GM23338 (cell line): ENCODE measurements at regions not wholly inside any gene's neighbourhood (a gene's known extent, or its start where the extent isn't known, plus 50 kb on each side); places are given as distances from the start of the nearest gene placed in this dataset.
"Not testable (repeated sequence)": the region's sequence is repeated elsewhere in the genome, so short reads cannot be mapped to it uniquely, and the experiment has no call there.

ENCODE experiments used
- CREB1 ChIP-seq: fragments of 250-450 bp; sonication (Bioruptor Pico); IDR thresholded peaks from 2 replicates; pipeline ENCODE4 v1.5.0; 2020; ENCODE audit warnings: low read depth, mild to moderate bottlenecking, moderate library complexity
- CTCF ChIP-seq, 2 experiments: fragments of 200-600 bp in 1 of 2; sonication (generic) in 1 of 2; conservative IDR thresholded peaks; 2 replicates each; pipeline versions ENCODE4 v1.5.1 to v1.6.1; 2016 to 2017; ENCODE audit warnings: antibody characterized with exemption in 2 of 2, low read depth in 2 of 2, mild to moderate bottlenecking in 2 of 2, moderate library complexity in 1 of 2
- EZH2 ChIP-seq: fragments of 200-600 bp; sonication (generic); IDR thresholded peaks from one replicate; pipeline ENCODE4 v1.8.0; 2017; ENCODE audit warnings: antibody characterized with exemption, mild to moderate bottlenecking, low read depth; ENCODE audit not compliant: unreplicated experiment
- EZH2phosphoT487 ChIP-seq: fragments of 200-600 bp; sonication (generic); IDR thresholded peaks from one replicate; pipeline ENCODE4 v1.8.1; 2018; ENCODE audit warnings: antibody characterized with exemption; ENCODE audit not compliant: unreplicated experiment

- not testable (repeated sequence) for TF ChIP-seq CREB1 (CRISPR knock-in tag); EZH2; CTCF (conservative IDR thresholded peaks at IDR 0.05; ENCODE audit: low read depth in 2 of 2); EZH2phosphoT487
These were observed 186.4 kb downstream of the NPIPA7 start for GRCh38 chr16:16565326-16565725.
